Thyroid gland (tissue), 4 donors: ENCODE measurements at regions not wholly inside any gene's neighbourhood (a gene's known extent, or its start where the extent isn't known, plus 50 kb on each side); places are given as distances from the start of the nearest gene placed in this dataset.

Experiments used
- DNase-seq, 2 donors: peaks; one replicate each; pipeline ENCODE4 v3.0.0-alpha.2; 2019
- H3K27ac ChIP-seq, 3 donors: fragments of 200-600 bp; sonication (generic); 1 replicate in 2 of 3; 2 replicates in 1 of 3; pipeline ENCODE4 v1.5.1; 2016 to 2019; ENCODE audit warnings: mild to moderate bottlenecking in 1 of 3, moderate library complexity in 1 of 3
- H3K27me3 ChIP-seq: fragments of 200-600 bp; sonication (generic); one replicate; pipeline ENCODE4 v1.5.1; 2019
- H3K36me3 ChIP-seq, 2 donors: fragments of 200-600 bp; sonication (generic); one replicate each; pipeline ENCODE4 v1.5.1; 2016 to 2019
- H3K4me1 ChIP-seq, 2 donors: fragments of 200-600 bp; sonication (generic); one replicate each; pipeline ENCODE4 v1.5.1; 2017 to 2019
- H3K4me3 ChIP-seq, 3 donors: fragments of 200-600 bp; sonication (generic); replicated peaks in 1 of 3; 1 replicate in 2 of 3; 2 replicates in 1 of 3; pipeline ENCODE4 v1.5.1; 2016; ENCODE audit warnings: mild to moderate bottlenecking in 1 of 3
- H3K9me3 ChIP-seq: fragments of 200-600 bp; sonication (generic); one replicate; pipeline ENCODE4 v1.5.1; 2017
- CTCF ChIP-seq, 6 experiments: fragments of 200-600 bp in 3 of 6; fragments of 450-650 bp in 3 of 6; sonication (generic) in 3 of 6; IDR thresholded peaks; one replicate each; pipeline ENCODE4 v1.5.1; 2016 to 2019; ENCODE audit warnings: antibody characterized with exemption in 6 of 6, mild to moderate bottlenecking in 2 of 6, inconsistent platforms in 1 of 6, moderate library complexity in 1 of 6
- POLR2A ChIP-seq, 2 donors: fragments of 450-650 bp; IDR thresholded peaks; one replicate each; pipeline ENCODE4 v1.6.1; 2017; ENCODE audit warnings: antibody characterized with exemption in 2 of 2, mild to moderate bottlenecking in 2 of 2, moderate library complexity in 1 of 2
- WGBS, 2 donors: methylation state at CpG; one replicate each; pipeline ENCODE4 v1.1.5; 2017; 5-methylcytosine and 5-hydroxymethylcytosine counted together
- intact Hi-C: fragments of 100-400 bp; cut with DNase I; formaldehyde crosslinking; loops from one replicate; pipeline ENCODE4 v1.15.1; 2023

DNA sequence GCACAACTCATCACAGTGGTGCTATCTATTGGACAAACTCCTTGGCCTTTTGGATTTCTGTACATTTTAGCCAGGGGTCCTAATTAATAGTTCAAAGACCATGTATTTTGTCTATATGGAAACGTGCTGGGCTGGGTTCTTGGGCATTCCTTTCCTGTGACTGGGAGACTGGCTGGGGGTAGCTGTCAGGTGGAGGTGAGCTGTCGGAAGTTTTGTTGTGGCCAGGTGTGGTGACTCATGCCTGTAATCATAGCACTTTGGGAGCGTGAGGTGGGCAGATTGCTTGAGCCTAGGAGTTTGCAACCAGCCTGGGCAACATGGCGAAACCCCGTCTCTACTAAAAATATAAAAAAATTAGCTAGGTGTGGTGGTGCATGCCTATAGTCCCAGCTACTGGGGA, 392.4 kb downstream of the RPS6KC1 start:
- no peaks in the 10 kb centered on the region for H3K9me3 ChIP-seq
- no peaks in the 10 kb centered on the region for H3K36me3 ChIP-seq
- DNase-seq, result no peak
- H3K4me1 ChIP-seq, result no peaks in the 10 kb centered on the region
- TF ChIP-seq POLR2A (IDR thresholded peaks at IDR 0.05), result no peak
- no peak for TF ChIP-seq CTCF (IDR thresholded peaks at IDR 0.05)
- no peak overlapping the region for H3K4me3 ChIP-seq
- WGBS, 2 donors, result 93 to 95% methylated on average over 5 of the region's 5 CpGs
- H3K27me3 ChIP-seq, result no peaks in the 10 kb centered on the region
- intact Hi-C loops, result no loop called here
- no peak overlapping the region for H3K27ac ChIP-seq

- intact Hi-C loops, result no loop called here
- no peaks in the 10 kb centered on the region for H3K27me3 ChIP-seq
- no peak overlapping the region for H3K27ac ChIP-seq
- 73 to 84% methylated on average over 6 of the region's 6 CpGs for WGBS, 2 donors
- TF ChIP-seq POLR2A (IDR thresholded peaks at IDR 0.05), result no peak
- no peak for TF ChIP-seq CTCF (IDR thresholded peaks at IDR 0.05)
- no peak overlapping the region for H3K4me3 ChIP-seq
- H3K9me3 ChIP-seq, result no peaks in the 10 kb centered on the region
- no peaks in the 10 kb centered on the region for H3K4me1 ChIP-seq
- H3K36me3 ChIP-seq, result no peaks in the 10 kb centered on the region
- DNase-seq, result no peak
Observed at GRCh38 chr1:213444224-213444623, 393.2 kb downstream of the RPS6KC1 start.

- WGBS, 2 donors, result 67 to 73% methylated on average over 5 of the region's 5 CpGs
- Histone ChIP-seq H3K4me1 (no peaks in the 10 kb centered on the region), H3K9me3 (no peaks in the 10 kb centered on the region), H3K4me3 (no peak overlapping the region), H3K27ac (no peak overlapping the region), H3K27me3 (no peaks in the 10 kb centered on the region), H3K36me3 (no peaks in the 10 kb centered on the region)
- intact Hi-C loops, result no loop called here
- DNase-seq, result no peak
- TF ChIP-seq POLR2A (IDR thresholded peaks at IDR 0.05) (no peak), CTCF (IDR thresholded peaks at IDR 0.05) (no peak)
Observed at GRCh38 chr1:213446496-213446895, 395.5 kb downstream of the RPS6KC1 start.

- 90 to 93% methylated on average over 9 of the region's 9 CpGs for WGBS, 2 donors
- H3K4me1 ChIP-seq, result no peaks in the 10 kb centered on the region
- no peak for DNase-seq
Observed at GRCh38 chr1:213448360-213448759, 397.3 kb downstream of the RPS6KC1 start.

GRCh38 chr1:213448776-213449175, 397.7 kb downstream of the RPS6KC1 start:
- Histone ChIP-seq H3K27me3 (no peaks in the 10 kb centered on the region), H3K9me3 (no peaks in the 10 kb centered on the region), H3K36me3 (no peaks in the 10 kb centered on the region), H3K4me1 (no peaks in the 10 kb centered on the region), H3K27ac (no peak overlapping the region), H3K4me3 (no peak overlapping the region)
- intact Hi-C loops, result no loop called here
- TF ChIP-seq POLR2A (IDR thresholded peaks at IDR 0.05) (no peak), CTCF (IDR thresholded peaks at IDR 0.05) (no peak)
- DNase-seq, result no peak
- 71 to 75% methylated on average over 4 of the region's 4 CpGs for WGBS, 2 donors

More at GRCh38 chr1:213448360-213448759, 397.3 kb downstream of the RPS6KC1 start:
- intact Hi-C loops, result no loop called here
- no peaks in the 10 kb centered on the region for H3K36me3 ChIP-seq
- no peaks in the 10 kb centered on the region for H3K27me3 ChIP-seq
- H3K27ac ChIP-seq, result no peak overlapping the region
- H3K9me3 ChIP-seq, result no peaks in the 10 kb centered on the region
- H3K4me3 ChIP-seq, result no peak overlapping the region
- TF ChIP-seq POLR2A (IDR thresholded peaks at IDR 0.05), result no peak
- no peak for TF ChIP-seq CTCF (IDR thresholded peaks at IDR 0.05)
